K562 (cell line): ENCODE measurements at regions not wholly inside any gene's neighbourhood (a gene's known extent, or its start where the extent isn't known, plus 50 kb on each side); places are given as distances from the start of the nearest gene placed in this dataset.
A peak's percentile ranks its signal among the peaks of the same experiment; 100 is the strongest.

Source experiments
- ATAC-seq: fragments of 200-7000 bp; cut with Tn5 transposase; 3 replicates; pipeline ENCODE4 v1.9.1; 2020; ENCODE audit warnings: moderate library complexity
- BruUV-seq: library from RNA; stranded (reverse); fragments of 400-500 nt; replicated peaks from 2 replicates; lab custom pipeline; 2021; lab: Mats Ljungman, UMichigan
- CTCF ChIA-PET: fragments of 300-600 bp; formaldehyde crosslinking; extraction: SDS; loops from one replicate; lab custom pipeline; 2021; ENCODE audit warnings: low intra/inter-chr PET ratio; lab: Yijun Ruan, JAX
- POLR2A ChIA-PET: fragments of 300-600, 350-650 bp; sonication (Branson Sonifier 250); formaldehyde crosslinking; extraction: SDS; loops from one replicate; lab custom pipeline; 2021; ENCODE audit warnings: antibody characterized with exemption, inconsistent platforms; lab: Yijun Ruan, JAX
- DNase-seq, 4 experiments: peaks; one replicate each; pipeline versions ENCODE4 v3.0.0 to v3.0.0-alpha.2; 2011 to 2018; ENCODE audit warnings: low spot score in 3 of 4, mixed read lengths in 3 of 4; ENCODE audit errors: extremely low read depth in 1 of 4
- FAIRE-seq: peaks from 2 replicates; lab custom pipeline; 2011; peaks lifted over from hg19 to GRCh38; lab: Jason Lieb, UNC
- H2AFZ ChIP-seq: 2 replicates; pipeline ENCODE4 v1.6.0; 2011; ENCODE audit warnings: low read depth, low read length, control low read depth, inconsistent platforms
- H3K27ac ChIP-seq: fragments of 200-600 bp; 3 replicates; pipeline ENCODE4 v1.8.0; 2011; ENCODE audit warnings: low read depth, mild to moderate bottlenecking, control low read depth, inconsistent platforms, low read length, moderate library complexity, mixed read lengths; ENCODE audit errors: extremely low read depth
- H3K27me3 ChIP-seq, 2 experiments: fragments of 300-600 bp in 1 of 2; 2 replicates in 1 of 2; 3 replicates in 1 of 2; pipeline versions ENCODE4 v1.6.0 to v1.8.0; 2011; ENCODE audit warnings: inconsistent platforms in 2 of 2, low read length in 2 of 2, mild to moderate bottlenecking in 1 of 2, mixed read lengths in 1 of 2, moderate library complexity in 1 of 2; ENCODE audit not compliant: control insufficient read depth in 2 of 2, insufficient read depth in 2 of 2
- H3K36me3 ChIP-seq: fragments of 300-600 bp; 3 replicates; pipeline ENCODE4 v1.8.0; 2011; ENCODE audit warnings: mild to moderate bottlenecking, low read length, inconsistent platforms; ENCODE audit not compliant: control insufficient read depth, insufficient read depth
- H3K4me1 ChIP-seq, 2 experiments: fragments of 200-600 bp in 1 of 2; replicated peaks in 1 of 2; 2 replicates in 1 of 2; 3 replicates in 1 of 2; pipeline versions ENCODE4 v1.5.1 to v1.8.0; 2011; ENCODE audit warnings: inconsistent platforms in 2 of 2, low read length in 2 of 2, mild to moderate bottlenecking in 1 of 2, mixed read lengths in 1 of 2, moderate library complexity in 1 of 2; ENCODE audit not compliant: control insufficient read depth in 2 of 2, insufficient read depth in 2 of 2
- H3K4me2 ChIP-seq: 2 replicates; pipeline ENCODE4 v1.6.1; 2011; ENCODE audit warnings: low read length, control low read depth, inconsistent platforms, mixed read lengths; ENCODE audit not compliant: insufficient read depth
- H3K4me3 ChIP-seq: fragments of 200-600 bp; sonication (generic), shearing (Covaris generic); 2 replicates; pipeline ENCODE4 v1.5.1; 2016; ENCODE audit warnings: control low read depth, inconsistent platforms
- H3K79me2 ChIP-seq: fragments of 200-600 bp; 3 replicates; pipeline ENCODE4 v1.8.0; 2011; ENCODE audit warnings: low read length, inconsistent platforms; ENCODE audit not compliant: control insufficient read depth, insufficient read depth
- H3K9ac ChIP-seq, 2 experiments: 2 replicates each; pipeline versions ENCODE4 v1.6.0 to v1.6.1; 2011; ENCODE audit warnings: low read depth in 2 of 2, low read length in 2 of 2, control low read depth in 1 of 2, inconsistent platforms in 1 of 2, mild to moderate bottlenecking in 1 of 2, mixed read lengths in 1 of 2; ENCODE audit not compliant: insufficient read depth in 1 of 2
- H3K9me1 ChIP-seq: one replicate; pipeline ENCODE4 v1.6.0; 2011; ENCODE audit warnings: inconsistent platforms, mild to moderate bottlenecking, low read length, moderate library complexity; ENCODE audit not compliant: control insufficient read depth, insufficient read depth
- H3K9me3 ChIP-seq: replicated peaks from 2 replicates; pipeline ENCODE4 v1.5.1; 2011; ENCODE audit warnings: low read depth, low read length, inconsistent platforms; ENCODE audit not compliant: control insufficient read depth, insufficient read depth
- H4K20me1 ChIP-seq: replicated peaks from 2 replicates; pipeline ENCODE4 v1.6.1; 2011; ENCODE audit warnings: low read length, inconsistent platforms, mixed read lengths; ENCODE audit not compliant: control insufficient read depth, insufficient read depth
- AFF4 ChIP-seq: sonication (generic); formaldehyde crosslinking; IDR thresholded peaks from 2 replicates; pipeline ENCODE4 v1.8.0; 2023; ENCODE audit warnings: mild to moderate bottlenecking, missing genetic modification reagents
- PHTF2 ChIP-seq: fragments of 250-450 bp; sonication (Bioruptor Pico); IDR thresholded peaks from 2 replicates; pipeline ENCODE4 v1.5.0; 2021; ENCODE audit warnings: mild to moderate bottlenecking
- RBM34 ChIP-seq: fragments of 200-400 bp; formaldehyde crosslinking; IDR thresholded peaks from 2 replicates; pipeline ENCODE4 v1.6.1; 2018; ENCODE audit warnings: low read length, borderline replicate concordance; ENCODE audit not compliant: insufficient read depth
- RREB1 ChIP-seq: fragments of 250-450 bp; sonication (Bioruptor Pico); IDR thresholded peaks from 2 replicates; pipeline ENCODE4 v1.4.0; 2020
- TFE3 ChIP-seq: fragments of 450-650 bp; formaldehyde crosslinking; IDR thresholded peaks from 2 replicates; pipeline ENCODE4 v1.4.0; 2020; ENCODE audit warnings: mild to moderate bottlenecking, mixed read lengths
- ZNF23 ChIP-seq: fragments of 250-450 bp; sonication (Bioruptor Pico); IDR thresholded peaks from 2 replicates; pipeline ENCODE4 v1.4.0; 2020; ENCODE audit warnings: mild to moderate bottlenecking
- ZNF239 ChIP-seq: fragments of 250-450 bp; sonication (Bioruptor Pico); IDR thresholded peaks from 2 replicates; pipeline ENCODE4 v1.4.0; 2020; ENCODE audit warnings: mild to moderate bottlenecking
- ZNF263 ChIP-seq: sonication (generic); formaldehyde crosslinking; IDR thresholded peaks from 2 replicates; pipeline ENCODE4 v1.8.0; 2022; ENCODE audit warnings: mild to moderate bottlenecking, missing genetic modification reagents, borderline replicate concordance
- WGBS: fragments of 100-300 bp; shearing (Covaris generic); methylation state at CpG from one replicate; pipeline ENCODE4 v1.1.6; 2016; ENCODE audit warnings: low coverage, mixed read lengths; ENCODE audit not compliant: insufficient coverage; ENCODE audit errors: missing lambda C conversion rate; 5-methylcytosine and 5-hydroxymethylcytosine counted together
- in situ Hi-C: fragments of 300-500 bp; cut with MboI; formaldehyde crosslinking; loops from 4 replicates; pipeline ENCODE4 v1.15.0; 2018; ENCODE audit warnings: inconsistent platforms, mixed read lengths
- intact Hi-C: fragments of 100-400 bp; cut with micrococcal nuclease; formaldehyde crosslinking; loops from 2 replicates; pipeline ENCODE4 v1.14.2; 2022

- whole genome bisulfite sequencing = 8% methylated on average over 6 of the region's 6 CpGs
- Histone ChIP-seq H3K27me3 (peaks cover 7 to 48% of the 10 kb centered on the region in 2 experiments), H2AFZ (no peak overlapping the region), H3K27ac (no peak overlapping the region), H3K4me1 (no peaks in the 10 kb centered on the region; a peak in 2 of 5 replicates), H3K4me2 (no peak overlapping the region), H4K20me1 (no peaks in the 10 kb centered on the region; the same call in 1 of the 2 replicates), H3K9me1 (no peaks in the 10 kb centered on the region), H3K79me2 (no peaks in the 10 kb centered on the region), H3K4me3 (no peak overlapping the region), H3K9ac (no peak overlapping the region), H3K36me3 (no peaks in the 10 kb centered on the region), H3K9me3 (no peaks in the 10 kb centered on the region; the same call in 1 of the 2 replicates)
- no TSS peak for BruUV-seq
- intact Hi-C loops = no loop called here
- ATAC-seq = no peak
- TF ChIP-seq ZNF23 (CRISPR knock-in tag) (no peak), ZNF239 (peak; percentile 97), RREB1 (CRISPR knock-in tag) (no peak), RBM34 (no peak), AFF4 (CRISPR knock-in tag) (no peak), TFE3 (CRISPR knock-in tag) (no peak), ZNF263 (peak; percentile 18; the same call in 1 of the 2 replicates), PHTF2 (CRISPR knock-in tag) (no peak)
- CTCF ChIA-PET = interaction anchor here (0.6 kb wide), 1 partner anchor 41 kb away, joined by 3 read pairs; no protein-coding TSS in a partner anchor
- FAIRE-seq = no peak
- POLR2A ChIA-PET = interaction anchor here (2.0 kb wide), 1 partner anchor 11 kb away, joined by 5 read pairs; no protein-coding TSS in a partner anchor
- in situ Hi-C loops = no loop called here
- DNase-seq = no peak
Observed at GRCh38 chr20:58586565-58587093, 64.5 kb upstream of the STX16 start.
